GM20000 (cell line): ENCODE measurements at regions not wholly inside any gene's neighbourhood (a gene's known extent, or its start where the extent isn't known, plus 50 kb on each side); places are given as distances from the start of the nearest gene placed in this dataset.

Experiments
- DNase-seq: peaks from one replicate; pipeline ENCODE4 v3.0.0; 2012; ENCODE audit warnings: low spot score
- CTCF ChIP-seq: IDR thresholded peaks from 2 replicates; pipeline ENCODE4 v1.5.1; 2012; ENCODE audit warnings: mild to moderate bottlenecking, control low read depth; ENCODE audit errors: extremely low read depth, missing control alignments

DNA sequence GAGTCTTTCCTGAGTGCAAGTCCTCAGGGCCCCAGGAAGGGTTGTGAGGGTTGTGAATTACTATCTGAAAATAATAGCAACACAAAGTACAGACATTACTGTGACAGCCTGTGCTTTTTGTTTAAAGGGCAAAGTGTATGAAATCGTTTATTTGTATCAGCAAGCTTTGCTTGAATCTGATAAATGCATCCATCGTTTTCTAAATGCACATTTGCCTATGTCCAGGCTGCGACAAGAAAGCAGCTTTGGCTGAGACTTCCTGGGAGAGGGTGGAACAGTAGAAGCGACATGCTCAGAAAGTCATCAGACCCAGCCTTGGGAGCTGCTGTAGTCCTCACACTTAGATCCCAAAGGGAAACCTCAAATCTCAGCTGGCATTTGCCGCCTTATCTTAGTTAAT is 524.2 kb upstream of the SALL3 start:
- DNase-seq = no peak
- no peak for TF ChIP-seq CTCF

GRCh38 chr18:78457011-78457410 is 522.6 kb upstream of the SALL3 start:
- no peak for DNase-seq
- no peak for TF ChIP-seq CTCF

DNA sequence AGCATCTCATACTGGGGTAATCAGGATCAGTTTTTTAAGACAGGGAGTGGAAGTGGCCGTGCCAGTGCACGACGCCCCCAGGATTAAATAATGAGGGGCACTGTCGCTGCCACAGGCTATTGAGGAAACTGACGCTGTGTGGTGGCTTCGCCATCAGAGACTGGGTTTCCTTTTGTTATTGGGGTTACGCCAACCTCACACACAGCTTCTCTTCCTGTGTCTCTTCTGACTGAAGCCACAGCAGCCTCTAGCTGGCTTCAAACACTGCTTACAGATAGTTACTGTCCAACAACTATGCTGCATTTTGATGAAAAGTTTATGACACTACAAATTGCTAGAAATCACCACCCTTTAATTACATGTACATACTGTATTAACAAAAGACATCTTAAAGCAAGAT is 521.9 kb upstream of the SALL3 start:
- no peak for DNase-seq
- no peak for TF ChIP-seq CTCF

GRCh38 chr18:78458356-78458755 is 521.3 kb upstream of the SALL3 start:
- TF ChIP-seq CTCF = no peak
- DNase-seq = no peak

- no peak for TF ChIP-seq CTCF
- no peak for DNase-seq
Observed at GRCh38 chr18:78459668-78460067, 520.0 kb upstream of the SALL3 start.

- no peak for TF ChIP-seq CTCF
- DNase-seq = no peak
Observed at GRCh38 chr18:78460558-78460957, 519.1 kb upstream of the SALL3 start.

GRCh38 chr18:78473563-78473962 is 506.1 kb upstream of the SALL3 start:
- TF ChIP-seq CTCF = no peak

More at GRCh38 chr18:78473563-78473962, 506.1 kb upstream of the SALL3 start:
- no peak for DNase-seq
